SU-DHL-6 (cell line): ENCODE measurements at regions not wholly inside any gene's neighbourhood (a gene's known extent, or its start where the extent isn't known, plus 50 kb on each side); places are given as distances from the start of the nearest gene placed in this dataset.

Source experiments
- CTCF ChIP-seq: fragments of 200-600 bp; sonication (generic); IDR thresholded peaks from one replicate; pipeline ENCODE4 v1.5.1; 2017; ENCODE audit warnings: antibody characterized with exemption, mild to moderate bottlenecking, low read length, moderate library complexity; ENCODE audit not compliant: insufficient read depth, poor library complexity, severe bottlenecking
- EZH2phosphoT487 ChIP-seq: fragments of 200-600 bp; sonication (generic), shearing (Covaris generic); conservative IDR thresholded peaks from 2 replicates; pipeline ENCODE4 v1.6.1; 2018; ENCODE audit warnings: mild to moderate bottlenecking, antibody characterized with exemption, low read length, moderate library complexity, mixed read lengths

GRCh38 chr2:156182132-156182531 is 150.4 kb downstream of the NR4A2 start:
- TF ChIP-seq CTCF (no peak), EZH2phosphoT487 (no peak)
